ENCODE measurements at regions not wholly inside any gene's neighbourhood (a gene's known extent, or its start where the extent isn't known, plus 50 kb on each side); places are given as distances from the start of the nearest gene placed in this dataset.

- Histone ChIP-seq H3K9me3 (no peaks in the 10 kb centered on the region), H3K27me3 (no peaks in the 10 kb centered on the region), H3K4me3 (no peak overlapping the region), H3K36me3 (no peaks in the 10 kb centered on the region), H3K4me1 (no peaks in the 10 kb centered on the region), H3K27ac (no peak overlapping the region)
- TF ChIP-seq CTCF (IDR thresholded peaks at IDR 0.05) = no peak
- intact Hi-C loops (cut with DNase I) = no loop called here
- DNase-seq (no peak), ATAC-seq (no peak)
- WGBS, 2 donors = 80% methylated on average over 2 of the region's 2 CpGs
These were observed 566.5 kb upstream of the ATP2B1 start for GRCh38 chr12:90275088-90275487.

- DNase-seq = no peak
- ATAC-seq = no peak
- intact Hi-C loops (cut with DNase I) = no loop called here
- H3K27ac ChIP-seq = no peak overlapping the region
- TF ChIP-seq CTCF (IDR thresholded peaks at IDR 0.05) = peak in 3 of 9 donors; percentile 12 to 20 (median 19)
- H3K9me3 ChIP-seq = no peaks in the 10 kb centered on the region
- H3K4me3 ChIP-seq = no peak overlapping the region
- no peaks in the 10 kb centered on the region for H3K36me3 ChIP-seq
- no peaks in the 10 kb centered on the region for H3K4me1 ChIP-seq
- 49 to 61% methylated on average over 1 of the region's 1 CpG for WGBS, 2 donors
- H3K27me3 ChIP-seq = no peaks in the 10 kb centered on the region
These were observed 565.8 kb upstream of the ATP2B1 start for GRCh38 chr12:90274407-90274806.

GRCh38 chr12:90268574-90268973 lies 559.9 kb upstream of the ATP2B1 start:
- Histone ChIP-seq H3K27ac (no peak overlapping the region), H3K4me3 (no peak overlapping the region), H3K9me3 (no peaks in the 10 kb centered on the region), H3K27me3 (no peaks in the 10 kb centered on the region), H3K36me3 (no peaks in the 10 kb centered on the region), H3K4me1 (no peaks in the 10 kb centered on the region)
- intact Hi-C loops (cut with DNase I) = no loop called here
- 71 to 73% methylated on average over 3 of the region's 3 CpGs for WGBS, 2 donors
- ATAC-seq = no peak
- no peak for DNase-seq
- no peak for TF ChIP-seq CTCF (IDR thresholded peaks at IDR 0.05)

GRCh38 chr12:90262251-90262650 lies 553.6 kb upstream of the ATP2B1 start:
- intact Hi-C loops (cut with DNase I) = no loop called here

More at GRCh38 chr12:90262251-90262650, 553.6 kb upstream of the ATP2B1 start:
- Histone ChIP-seq H3K4me1 (no peaks in the 10 kb centered on the region), H3K27me3 (no peaks in the 10 kb centered on the region), H3K27ac (no peak overlapping the region), H3K36me3 (no peaks in the 10 kb centered on the region), H3K9me3 (no peaks in the 10 kb centered on the region), H3K4me3 (no peak overlapping the region)
- TF ChIP-seq CTCF (IDR thresholded peaks at IDR 0.05) = no peak
- no peak for DNase-seq
- no peak for ATAC-seq

Data from heart right ventricle (tissue), 16 donors.